ENCODE measurements at regions not wholly inside any gene's neighbourhood (a gene's known extent, or its start where the extent isn't known, plus 50 kb on each side); places are given as distances from the start of the nearest gene placed in this dataset.

DNA sequence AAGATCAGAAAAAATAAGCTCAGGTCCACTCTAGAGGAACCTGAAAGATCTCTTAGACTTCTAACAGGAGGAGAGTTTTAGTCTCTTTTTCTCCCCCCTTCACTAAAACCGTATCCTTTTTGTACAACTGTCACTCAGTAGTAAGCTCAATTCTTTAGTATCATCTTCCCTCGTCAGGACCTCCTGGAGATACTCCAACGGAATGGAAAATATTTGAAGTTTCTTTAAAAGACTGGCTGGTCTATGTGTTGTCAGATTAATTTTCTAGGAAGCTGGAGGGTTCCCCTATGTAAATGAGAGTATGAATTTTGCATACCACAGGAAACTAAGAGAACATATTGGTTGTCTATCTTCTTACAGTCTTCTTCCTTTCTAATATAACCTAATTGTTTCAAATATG, 747.7 kb upstream of the CBLB start:
- DNase-seq (ENCODE audit: extremely low read depth, low read depth) = no peak
- TF ChIP-seq, protein P1, sequence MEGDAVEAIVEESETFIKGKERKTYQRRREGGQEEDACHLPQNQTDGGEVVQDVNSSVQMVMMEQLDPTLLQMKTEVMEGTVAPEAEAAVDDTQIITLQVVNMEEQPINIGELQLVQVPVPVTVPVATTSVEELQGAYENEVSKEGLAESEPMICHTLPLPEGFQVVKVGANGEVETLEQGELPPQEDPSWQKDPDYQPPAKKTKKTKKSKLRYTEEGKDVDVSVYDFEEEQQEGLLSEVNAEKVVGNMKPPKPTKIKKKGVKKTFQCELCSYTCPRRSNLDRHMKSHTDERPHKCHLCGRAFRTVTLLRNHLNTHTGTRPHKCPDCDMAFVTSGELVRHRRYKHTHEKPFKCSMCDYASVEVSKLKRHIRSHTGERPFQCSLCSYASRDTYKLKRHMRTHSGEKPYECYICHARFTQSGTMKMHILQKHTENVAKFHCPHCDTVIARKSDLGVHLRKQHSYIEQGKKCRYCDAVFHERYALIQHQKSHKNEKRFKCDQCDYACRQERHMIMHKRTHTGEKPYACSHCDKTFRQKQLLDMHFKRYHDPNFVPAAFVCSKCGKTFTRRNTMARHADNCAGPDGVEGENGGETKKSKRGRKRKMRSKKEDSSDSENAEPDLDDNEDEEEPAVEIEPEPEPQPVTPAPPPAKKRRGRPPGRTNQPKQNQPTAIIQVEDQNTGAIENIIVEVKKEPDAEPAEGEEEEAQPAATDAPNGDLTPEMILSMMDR (IDR thresholded peaks at IDR 0.05; ENCODE audit: low read depth, low read length) = no peak

DNA sequence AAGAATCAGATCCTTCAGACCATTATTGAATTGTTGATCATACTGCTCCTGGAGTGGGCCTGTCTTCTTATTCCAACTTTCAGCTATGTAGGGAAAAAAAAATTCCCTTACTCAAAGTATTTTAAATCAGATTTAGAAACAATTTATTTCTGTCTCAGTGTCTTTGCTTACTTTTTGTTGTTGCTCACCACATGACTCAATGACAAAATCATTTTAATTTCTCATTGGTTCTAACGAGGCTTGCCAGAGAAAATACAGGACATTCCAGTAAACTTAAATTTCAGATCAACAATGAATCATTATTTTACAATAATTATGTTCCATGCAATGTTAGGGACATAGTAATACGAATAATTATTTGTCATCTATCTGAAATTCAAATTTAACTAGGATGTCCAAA, 748.5 kb upstream of the CBLB start:
- no peak for DNase-seq (ENCODE audit: extremely low read depth, low read depth)
- TF ChIP-seq, protein P1 (IDR thresholded peaks at IDR 0.05; ENCODE audit: low read depth, low read length) = no peak

DNA sequence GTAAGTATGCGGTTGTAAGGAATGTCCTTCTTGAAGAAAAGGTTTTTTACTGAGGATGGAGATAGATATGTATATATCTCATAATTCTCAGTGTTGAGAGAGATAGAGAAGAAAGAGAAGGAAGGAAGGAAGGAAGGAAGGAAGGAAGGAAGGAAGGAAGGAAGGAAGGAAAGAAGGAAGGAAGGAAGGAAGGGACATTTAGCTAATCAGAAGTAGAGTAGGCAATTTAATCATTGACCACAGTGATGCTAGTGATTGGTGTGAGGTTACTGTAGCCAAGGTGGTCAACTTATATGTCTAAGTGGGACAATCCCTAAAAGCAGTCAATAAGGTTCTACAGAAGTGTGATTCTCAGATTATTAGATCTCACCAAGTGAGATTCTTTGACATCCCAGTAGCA, 751.8 kb upstream of the CBLB start:
- no peak for DNase-seq (ENCODE audit: extremely low read depth, low read depth)
- TF ChIP-seq, protein P1 (IDR thresholded peaks at IDR 0.05; ENCODE audit: low read depth, low read length) = no peak

DNA sequence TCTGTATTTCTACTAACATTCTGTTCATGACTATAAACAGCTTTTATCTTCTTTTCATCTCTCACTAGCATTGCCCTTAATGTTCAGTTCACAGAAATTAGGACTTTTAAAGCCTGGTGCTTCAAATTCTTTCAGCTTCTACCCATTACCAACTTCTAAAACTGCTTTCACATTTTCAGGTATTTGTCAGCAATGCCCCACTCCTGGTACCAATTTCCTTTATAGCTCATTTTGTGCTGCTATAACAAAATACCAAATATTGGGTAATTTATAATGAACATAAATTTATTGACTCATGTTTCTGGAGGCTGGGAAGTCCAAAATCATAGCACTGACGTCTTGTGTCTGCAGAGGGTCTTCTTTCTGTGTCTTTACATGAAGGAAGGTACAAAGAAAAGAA, 753.1 kb upstream of the CCDC54 start:
- DNase-seq (ENCODE audit: extremely low read depth, low read depth) = no peak
- TF ChIP-seq, protein P1 (IDR thresholded peaks at IDR 0.05; ENCODE audit: low read depth, low read length) = no peak

DNA sequence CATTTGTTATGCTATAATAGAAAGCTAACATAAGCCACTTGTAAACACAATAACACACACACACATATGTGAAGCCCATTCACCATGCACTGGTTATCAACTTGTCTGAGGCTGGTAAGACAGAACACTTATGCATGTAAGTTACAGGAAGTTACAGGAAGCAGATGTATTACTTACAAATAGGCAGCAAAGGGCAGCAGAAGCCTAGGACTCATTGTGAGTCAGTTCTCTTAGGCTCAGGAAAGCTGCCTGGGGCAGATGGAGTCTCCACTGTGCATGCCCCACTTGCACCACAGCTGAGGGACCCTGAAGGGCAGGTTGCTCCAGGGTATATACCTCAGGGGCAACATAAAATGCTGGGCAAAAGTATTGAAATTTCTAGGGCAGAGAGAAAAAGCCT, 748.8 kb upstream of the CCDC54 start:
- no peak for DNase-seq (ENCODE audit: extremely low read depth, low read depth)
- TF ChIP-seq, protein P1 (IDR thresholded peaks at IDR 0.05; ENCODE audit: low read depth, low read length) = peak; percentile 11

DNA sequence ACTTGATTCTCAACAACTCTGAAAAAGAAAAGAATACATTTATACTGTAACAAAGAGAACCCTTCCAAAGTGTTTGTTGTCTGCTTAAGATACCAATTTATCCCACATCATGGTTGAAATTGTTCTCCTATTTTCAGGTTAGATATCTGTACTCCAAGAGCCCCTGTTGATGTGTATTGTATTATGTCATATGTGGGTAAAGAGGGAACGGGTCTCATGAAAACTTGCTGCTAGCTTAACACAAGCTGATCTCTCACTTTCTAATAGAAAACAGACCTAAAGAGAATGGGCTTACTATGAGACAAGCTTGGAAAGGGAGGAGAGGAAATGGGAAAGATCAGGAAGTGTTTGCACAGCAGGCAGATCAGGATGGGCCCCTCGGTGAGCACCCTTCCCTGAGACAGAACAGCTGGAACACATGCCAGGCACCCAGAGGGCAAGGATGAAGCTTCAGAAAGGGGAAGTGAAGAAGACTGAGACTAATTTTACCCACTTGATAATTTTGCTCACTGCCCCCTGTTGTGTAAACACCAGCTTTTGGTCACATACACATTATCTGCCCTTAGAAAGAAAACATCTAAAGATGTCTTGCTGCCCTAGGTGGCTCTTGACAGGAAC, 747.9 kb upstream of the CCDC54 start:
- TF ChIP-seq, protein P1 (IDR thresholded peaks at IDR 0.05; ENCODE audit: low read depth, low read length) = no peak
- DNase-seq (ENCODE audit: extremely low read depth, low read depth) = no peak

DNA sequence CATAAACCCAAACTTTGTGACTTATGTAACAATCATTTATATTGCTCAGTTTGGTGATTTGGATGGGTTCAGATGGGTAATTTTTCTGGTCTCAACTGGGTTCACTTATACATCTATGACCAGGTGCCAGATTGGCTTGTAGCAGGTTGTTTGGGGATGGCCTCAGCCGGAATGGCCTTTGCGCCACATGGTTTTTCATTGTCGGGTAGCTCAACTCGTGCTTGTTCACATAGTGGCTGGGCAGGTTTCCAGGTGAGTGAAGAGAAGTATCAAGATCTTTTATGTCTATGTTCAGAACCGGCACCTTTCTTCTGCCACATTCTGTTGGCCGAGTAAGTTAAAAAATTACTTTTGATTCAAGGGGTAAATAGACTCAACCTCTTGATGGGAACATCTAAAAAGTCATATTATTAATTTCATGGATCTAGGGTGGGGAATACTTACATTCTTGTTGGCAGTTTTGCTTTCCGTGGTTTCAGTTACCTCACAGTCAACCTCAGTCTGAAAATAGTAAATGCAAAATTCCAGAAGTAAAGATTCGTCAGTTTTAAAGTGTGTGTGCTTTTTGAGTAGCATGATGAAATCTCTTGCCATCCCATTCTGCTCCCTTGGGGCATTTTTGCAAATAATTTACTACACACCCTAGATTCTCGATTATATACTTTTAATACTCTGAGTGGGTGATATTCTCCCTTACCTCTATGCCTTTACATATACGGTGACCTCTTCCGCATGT, 745.7 kb upstream of the CCDC54 start:
- TF ChIP-seq, protein P1 (IDR thresholded peaks at IDR 0.05; ENCODE audit: low read depth, low read length) = no peak
- DNase-seq (ENCODE audit: extremely low read depth, low read depth) = no peak
